DND-41 (cell line): ENCODE measurements at regions not wholly inside any gene's neighbourhood (a gene's known extent, or its start where the extent isn't known, plus 50 kb on each side); places are given as distances from the start of the nearest gene placed in this dataset.
A peak's percentile ranks its signal among the peaks of the same experiment; 100 is the strongest.

ENCODE experiments used
- ATAC-seq: fragments of 200-7000 bp; cut with Tn5 transposase; 3 replicates; pipeline ENCODE4 v1.9.1; 2021; ENCODE audit warnings: low read depth; ENCODE audit not compliant: insufficient read depth
- DNase-seq: peaks from one replicate; pipeline ENCODE4 v3.0.0-alpha.2; 2020
- H2AFZ ChIP-seq: 2 replicates; pipeline ENCODE4 v1.6.0; 2012; ENCODE audit warnings: low read depth, low read length
- H3K27ac ChIP-seq: 2 replicates; pipeline ENCODE4 v1.5.1; 2012; ENCODE audit warnings: low read length, inconsistent platforms
- H3K27me3 ChIP-seq: fragments of 200-600 bp; sonication (generic); 2 replicates; pipeline ENCODE4 v1.6.0; 2012; ENCODE audit warnings: low read length, mild to moderate bottlenecking, inconsistent platforms; ENCODE audit not compliant: insufficient read depth, poor library complexity
- H3K36me3 ChIP-seq: 2 replicates; pipeline ENCODE4 v1.5.1; 2012; ENCODE audit warnings: low read length, inconsistent platforms; ENCODE audit not compliant: insufficient read depth
- H3K4me1 ChIP-seq: 2 replicates; pipeline ENCODE4 v1.5.1; 2012; ENCODE audit warnings: mild to moderate bottlenecking, low read length; ENCODE audit not compliant: insufficient read depth
- H3K4me2 ChIP-seq: 2 replicates; pipeline ENCODE4 v1.6.0; 2012; ENCODE audit warnings: mild to moderate bottlenecking, moderate library complexity, low read length, inconsistent platforms; ENCODE audit not compliant: insufficient read depth
- H3K4me3 ChIP-seq, 2 experiments: fragments of 200-600 bp in 1 of 2; shearing (Covaris generic) in 1 of 2; 2 replicates each; pipeline ENCODE4 v1.5.1; 2012 to 2016; ENCODE audit warnings: inconsistent platforms in 2 of 2, low read length in 2 of 2, mild to moderate bottlenecking in 2 of 2, low read depth in 1 of 2, moderate library complexity in 1 of 2
- H3K79me2 ChIP-seq: 2 replicates; pipeline ENCODE4 v1.6.0; 2012; ENCODE audit warnings: low read length, inconsistent platforms; ENCODE audit not compliant: insufficient read depth
- H3K9ac ChIP-seq: 2 replicates; pipeline ENCODE4 v1.6.0; 2012; ENCODE audit warnings: low read depth, mild to moderate bottlenecking, inconsistent platforms, low read length, moderate library complexity
- H3K9me3 ChIP-seq: 2 replicates; pipeline ENCODE4 v1.5.1; 2012; ENCODE audit warnings: low read length, moderate library complexity, mild to moderate bottlenecking, inconsistent platforms; ENCODE audit not compliant: insufficient read depth, severe bottlenecking
- H4K20me1 ChIP-seq: 2 replicates; pipeline ENCODE4 v1.6.0; 2012; ENCODE audit warnings: low read length; ENCODE audit not compliant: insufficient read depth
- EZH2 ChIP-seq: IDR thresholded peaks from 3 replicates; pipeline ENCODE4 v1.6.1; 2012; ENCODE audit warnings: borderline replicate concordance, low read depth, mild to moderate bottlenecking, moderate library complexity, low read length, inconsistent platforms; ENCODE audit not compliant: severe bottlenecking
- TF ChIP-seq, protein P1 (sequence below): IDR thresholded peaks from 2 replicates; pipeline ENCODE4 v1.5.1; 2012; ENCODE audit warnings: borderline replicate concordance, low read length, moderate library complexity, mild to moderate bottlenecking; ENCODE audit not compliant: poor library complexity, severe bottlenecking; ENCODE audit errors: extremely low read depth

DNA sequence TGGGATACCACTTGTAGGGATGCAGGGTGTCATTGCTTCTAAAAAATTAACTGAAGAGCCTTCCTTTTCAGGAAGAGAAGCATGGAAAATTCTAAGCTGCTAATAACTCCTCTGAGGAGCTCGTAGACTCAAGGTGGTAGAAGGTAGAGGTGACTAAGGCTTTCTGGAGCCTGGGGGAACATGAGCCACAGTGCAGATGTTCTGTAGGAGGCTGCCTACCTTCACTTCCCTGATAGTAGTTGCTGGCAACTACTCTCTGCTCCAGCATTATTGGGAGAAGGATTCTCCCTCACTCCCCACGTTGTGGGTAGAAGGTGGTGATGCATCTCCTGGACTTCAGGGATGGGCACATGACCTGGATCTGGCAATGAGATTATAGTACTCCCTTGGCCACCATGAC is 86.7 kb upstream of the STARD4 start:
- no peaks in the 10 kb centered on the region for H3K36me3 ChIP-seq
- DNase-seq (no peak), ATAC-seq (no peak)
- H3K9me3 ChIP-seq = peaks cover 12% of the 10 kb centered on the region
- no peaks in the 10 kb centered on the region for H3K79me2 ChIP-seq
- TF ChIP-seq EZH2 = no peak
- TF ChIP-seq, protein P1, sequence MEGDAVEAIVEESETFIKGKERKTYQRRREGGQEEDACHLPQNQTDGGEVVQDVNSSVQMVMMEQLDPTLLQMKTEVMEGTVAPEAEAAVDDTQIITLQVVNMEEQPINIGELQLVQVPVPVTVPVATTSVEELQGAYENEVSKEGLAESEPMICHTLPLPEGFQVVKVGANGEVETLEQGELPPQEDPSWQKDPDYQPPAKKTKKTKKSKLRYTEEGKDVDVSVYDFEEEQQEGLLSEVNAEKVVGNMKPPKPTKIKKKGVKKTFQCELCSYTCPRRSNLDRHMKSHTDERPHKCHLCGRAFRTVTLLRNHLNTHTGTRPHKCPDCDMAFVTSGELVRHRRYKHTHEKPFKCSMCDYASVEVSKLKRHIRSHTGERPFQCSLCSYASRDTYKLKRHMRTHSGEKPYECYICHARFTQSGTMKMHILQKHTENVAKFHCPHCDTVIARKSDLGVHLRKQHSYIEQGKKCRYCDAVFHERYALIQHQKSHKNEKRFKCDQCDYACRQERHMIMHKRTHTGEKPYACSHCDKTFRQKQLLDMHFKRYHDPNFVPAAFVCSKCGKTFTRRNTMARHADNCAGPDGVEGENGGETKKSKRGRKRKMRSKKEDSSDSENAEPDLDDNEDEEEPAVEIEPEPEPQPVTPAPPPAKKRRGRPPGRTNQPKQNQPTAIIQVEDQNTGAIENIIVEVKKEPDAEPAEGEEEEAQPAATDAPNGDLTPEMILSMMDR = no peak
- H3K27me3 ChIP-seq = no peaks in the 10 kb centered on the region
- no peak overlapping the region for H3K4me2 ChIP-seq
- H3K27ac ChIP-seq = no peak overlapping the region
- no peaks in the 10 kb centered on the region for H4K20me1 ChIP-seq
- H3K4me3 ChIP-seq = no peak overlapping the region
- no peak overlapping the region for H2AFZ ChIP-seq
- H3K9ac ChIP-seq = no peak overlapping the region
- H3K4me1 ChIP-seq = no peaks in the 10 kb centered on the region

DNA sequence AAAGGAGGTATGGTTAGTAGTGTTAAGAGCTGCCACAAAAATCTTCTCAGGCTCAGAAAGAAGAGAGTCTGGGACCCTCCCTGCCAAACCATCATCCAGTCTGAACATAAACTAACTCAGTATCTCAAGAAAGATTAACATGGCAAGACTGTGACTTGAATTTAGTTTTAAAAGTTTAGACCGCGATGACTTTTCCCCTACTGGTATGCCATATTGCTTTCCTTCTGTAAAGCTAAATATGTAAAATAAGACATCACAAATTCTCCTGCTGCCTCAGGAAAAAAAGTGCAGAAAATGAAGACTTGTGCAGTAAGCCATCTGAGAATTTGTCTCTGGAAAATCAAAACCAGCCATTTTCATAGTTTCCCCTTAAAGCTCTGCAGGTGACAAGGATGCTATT is 85.2 kb upstream of the STARD4 start:
- DNase-seq (no peak), ATAC-seq (no peak)
- H3K27ac ChIP-seq = no peak overlapping the region
- no peaks in the 10 kb centered on the region for H3K27me3 ChIP-seq
- H3K4me3 ChIP-seq = no peak overlapping the region
- TF ChIP-seq, protein P1 = no peak
- TF ChIP-seq EZH2 = no peak
- no peak overlapping the region for H2AFZ ChIP-seq
- H4K20me1 ChIP-seq = no peaks in the 10 kb centered on the region
- no peak overlapping the region for H3K9ac ChIP-seq
- peaks cover 12% of the 10 kb centered on the region for H3K9me3 ChIP-seq
- no peaks in the 10 kb centered on the region for H3K36me3 ChIP-seq
- no peaks in the 10 kb centered on the region for H3K4me1 ChIP-seq
- no peaks in the 10 kb centered on the region for H3K79me2 ChIP-seq
- H3K4me2 ChIP-seq = no peak overlapping the region

DNA sequence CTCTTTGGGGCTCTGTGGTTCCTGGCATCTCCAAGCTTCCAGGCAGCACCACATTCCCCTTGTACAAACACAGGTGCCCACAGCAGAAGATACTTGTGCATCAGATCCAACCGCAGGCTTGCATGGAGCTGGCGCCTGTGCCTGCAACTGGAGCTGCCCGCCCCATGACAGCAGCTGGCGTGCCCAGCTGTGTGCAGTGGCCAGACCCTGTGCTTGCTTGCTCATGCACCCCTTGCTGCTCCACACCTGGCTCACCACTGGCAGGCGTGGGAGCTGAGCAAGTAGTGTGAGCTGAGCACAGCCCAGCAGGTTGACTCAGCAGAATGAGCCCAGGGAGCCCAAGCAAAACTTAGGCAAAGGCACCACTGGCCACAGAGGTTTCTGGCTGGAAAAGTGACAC is 84.4 kb upstream of the STARD4 start:
- Histone ChIP-seq H3K27me3 (no peaks in the 10 kb centered on the region), H3K4me1 (no peaks in the 10 kb centered on the region), H2AFZ (no peak overlapping the region), H3K9me3 (peaks cover 12% of the 10 kb centered on the region), H3K4me3 (no peak overlapping the region), H3K36me3 (no peaks in the 10 kb centered on the region), H3K79me2 (no peaks in the 10 kb centered on the region), H3K27ac (no peak overlapping the region), H3K4me2 (no peak overlapping the region), H3K9ac (no peak overlapping the region), H4K20me1 (no peaks in the 10 kb centered on the region)
- ATAC-seq = peak; percentile 44; the same call in 1 of the 3 replicates
- DNase-seq = no peak
- TF ChIP-seq, protein P1 = no peak
- TF ChIP-seq EZH2 = no peak

DNA sequence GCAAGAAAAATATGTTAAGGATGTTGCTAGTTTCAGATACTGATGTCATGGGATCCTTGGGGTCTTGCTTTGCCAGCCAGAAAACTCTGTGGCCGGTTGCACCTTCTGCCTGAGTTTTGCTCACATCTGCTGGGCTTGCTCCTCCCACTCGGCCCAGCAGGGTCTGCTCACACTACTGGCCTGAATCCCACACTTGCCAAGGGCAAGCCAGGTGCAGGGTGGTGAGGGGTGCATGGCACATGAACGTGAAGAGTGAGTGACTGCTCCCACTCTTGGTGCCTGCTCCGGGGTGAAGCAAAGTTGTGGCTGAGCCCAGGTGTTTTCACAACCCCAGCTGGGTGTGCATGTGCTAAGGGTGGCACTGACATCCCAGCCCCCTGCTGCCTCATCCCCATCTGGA is 83.1 kb upstream of the STARD4 start:
- TF ChIP-seq, protein P1 = no peak
- TF ChIP-seq EZH2 = no peak
- DNase-seq (peak; percentile 14), ATAC-seq (peak; percentile 40; the same call in 1 of the 3 replicates)
- H3K27ac ChIP-seq = no peak overlapping the region
- H2AFZ ChIP-seq = no peak overlapping the region
- no peaks in the 10 kb centered on the region for H3K36me3 ChIP-seq
- H3K4me2 ChIP-seq = no peak overlapping the region
- H4K20me1 ChIP-seq = no peaks in the 10 kb centered on the region
- no peak overlapping the region for H3K9ac ChIP-seq
- H3K4me1 ChIP-seq = no peaks in the 10 kb centered on the region
- no peaks in the 10 kb centered on the region for H3K79me2 ChIP-seq
- H3K9me3 ChIP-seq = peaks cover 12% of the 10 kb centered on the region
- no peaks in the 10 kb centered on the region for H3K27me3 ChIP-seq
- H3K4me3 ChIP-seq = no peak overlapping the region
